Activated naive CD4-positive, alpha-beta T cell treated with anti-CD3 and anti-CD28 coated beads, Interleukin-2, amount 50 U/mL, for 72 hours (primary cell): ENCODE measurements at regions not wholly inside any gene's neighbourhood (a gene's known extent, or its start where the extent isn't known, plus 50 kb on each side); places are given as distances from the start of the nearest gene placed in this dataset.

Experiments used
- ATAC-seq, 2 donors: fragments of 150-1000 bp; cut with Tn5 transposase; 2 replicates each; pipeline ENCODE4 v1.10.0; 2021; ENCODE audit warnings: mild to moderate bottlenecking in 2 of 2, moderate library complexity in 2 of 2
- DNase-seq, 2 donors: peaks; one replicate each; pipeline ENCODE4 v3.0.0; 2021 to 2022; ENCODE audit warnings: low spot score in 2 of 2
- H3K27ac Mint-ChIP-seq, 2 donors: one replicate each; pipeline ENCODE4 v1.8.0; 2022; ENCODE audit warnings: mild to moderate bottlenecking in 2 of 2, mixed read lengths in 2 of 2
- H3K36me3 Mint-ChIP-seq, 2 donors: one replicate each; pipeline ENCODE4 v1.8.0; 2022; ENCODE audit warnings: mixed read lengths in 2 of 2
- H3K9me3 Mint-ChIP-seq, 2 donors: one replicate each; pipeline ENCODE4 v1.8.0; 2022; ENCODE audit warnings: mixed read lengths in 2 of 2

GRCh38 chr1:215475796-215476481 is 91.2 kb upstream of the KCTD3 start:
- no peak for DNase-seq
- no peak overlapping the region for H3K27ac Mint-ChIP-seq
- no peak for ATAC-seq
- H3K36me3 Mint-ChIP-seq, result peaks cover 0 to 7% of the 10 kb centered on the region in 2 donors
- H3K9me3 Mint-ChIP-seq, result peaks cover 10 to 15% of the 10 kb centered on the region in 2 donors

- Mint-ChIP-seq H3K27ac (peak overlapping the region in 1 of 2 donors; percentile 15), H3K9me3 (peaks cover 10 to 15% of the 10 kb centered on the region in 2 donors), H3K36me3 (peaks cover 0 to 7% of the 10 kb centered on the region in 2 donors)
- DNase-seq, result no peak
- no peak for ATAC-seq
Observed at GRCh38 chr1:215476541-215476940, 90.6 kb upstream of the KCTD3 start.

- H3K36me3 Mint-ChIP-seq, result peaks cover 0 to 7% of the 10 kb centered on the region in 2 donors
- DNase-seq (no peak), ATAC-seq (no peak)
- no peak overlapping the region for H3K27ac Mint-ChIP-seq
- peaks cover 10 to 15% of the 10 kb centered on the region in 2 donors for H3K9me3 Mint-ChIP-seq
Observed at GRCh38 chr1:215477632-215478031, 89.5 kb upstream of the KCTD3 start.

GRCh38 chr1:215479567-215479966 is 87.5 kb upstream of the KCTD3 start:
- ATAC-seq, result no peak
- Mint-ChIP-seq H3K36me3 (peaks cover 0 to 7% of the 10 kb centered on the region in 2 donors), H3K9me3 (peaks cover 10 to 15% of the 10 kb centered on the region in 2 donors), H3K27ac (no peak overlapping the region)
- DNase-seq, result no peak

GRCh38 chr1:215482079-215482478 is 85.0 kb upstream of the KCTD3 start:
- Mint-ChIP-seq H3K9me3 (peaks cover 7 to 9% of the 10 kb centered on the region in 2 donors), H3K27ac (no peak overlapping the region), H3K36me3 (peaks cover 0 to 7% of the 10 kb centered on the region in 2 donors)
- DNase-seq, result no peak
- no peak for ATAC-seq

DNA sequence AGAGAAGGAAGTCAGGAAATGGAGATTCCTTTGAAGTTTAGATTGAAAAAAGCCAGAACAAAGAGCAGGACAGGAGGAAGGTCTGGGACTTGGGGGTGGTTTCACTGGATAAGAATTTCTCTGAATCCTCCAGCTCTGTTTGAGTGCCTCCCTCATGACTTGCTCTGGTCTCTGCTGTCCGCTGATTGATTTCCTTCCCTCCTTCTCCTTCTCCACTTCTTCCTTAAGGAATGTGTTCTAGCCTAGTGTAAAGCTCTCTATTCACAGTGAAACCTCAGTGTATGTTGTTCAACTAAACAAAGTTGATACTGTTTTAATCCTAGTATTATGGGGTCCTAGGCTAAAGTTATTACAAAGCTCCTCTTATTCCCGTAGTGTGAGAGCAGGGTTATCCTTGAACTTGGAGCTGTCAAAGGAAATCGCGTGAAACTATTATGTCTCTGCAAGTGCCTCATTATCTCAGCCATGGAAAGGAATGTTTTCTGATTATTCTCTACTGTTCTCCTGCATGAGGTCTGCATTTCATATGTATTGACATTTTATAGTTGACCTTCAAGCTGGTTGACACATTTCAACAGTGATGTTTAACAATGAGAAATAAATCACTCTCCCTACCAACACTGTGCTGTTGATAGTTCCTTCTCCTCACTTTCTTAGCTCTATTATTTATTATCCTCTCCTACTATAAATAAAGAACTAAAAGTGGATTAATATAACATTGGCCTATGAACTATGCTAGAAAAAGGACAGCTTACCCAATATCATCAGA is 82.7 kb upstream of the KCTD3 start:
- H3K36me3 Mint-ChIP-seq, result no peaks in the 10 kb centered on the region
- ATAC-seq (no peak), DNase-seq (no peak)

DNA sequence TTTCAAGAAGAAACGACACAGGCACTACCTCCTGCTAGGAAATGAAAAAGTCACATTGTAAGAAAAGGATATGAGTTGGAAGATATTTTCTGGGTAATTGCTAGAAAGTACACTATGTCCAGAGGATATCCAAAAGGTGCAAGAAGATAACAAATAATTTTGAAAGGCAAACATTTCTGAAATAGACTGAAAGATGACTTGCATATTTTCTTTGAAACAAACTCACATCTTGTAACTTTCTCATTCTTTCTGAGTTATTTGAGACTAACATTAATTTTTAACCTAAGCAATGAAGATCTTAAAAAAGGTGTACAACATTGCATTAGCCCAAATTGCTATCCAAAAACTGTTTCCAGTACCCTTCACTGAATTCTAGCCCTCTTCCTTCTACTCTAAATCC is 79.6 kb upstream of the KCTD3 start:
- Mint-ChIP-seq H3K27ac (no peak overlapping the region), H3K36me3 (peaks cover 0 to 11% of the 10 kb centered on the region in 2 donors), H3K9me3 (peaks cover 0 to 11% of the 10 kb centered on the region in 2 donors)
- ATAC-seq (no peak), DNase-seq (no peak)

More for the DNA sequence above, 82.7 kb upstream of the KCTD3 start:
- Mint-ChIP-seq H3K9me3 (no peaks in the 10 kb centered on the region), H3K27ac (peak overlapping the region in 1 of 2 donors; percentile 86)

- no peak overlapping the region for H3K27ac Mint-ChIP-seq
- DNase-seq (no peak), ATAC-seq (no peak)
- peaks cover 6 to 17% of the 10 kb centered on the region in 2 donors for H3K9me3 Mint-ChIP-seq
- H3K36me3 Mint-ChIP-seq, result peaks cover 0 to 11% of the 10 kb centered on the region in 2 donors
Observed at GRCh38 chr1:215488850-215489249, 78.3 kb upstream of the KCTD3 start.

- Mint-ChIP-seq H3K27ac (no peak overlapping the region), H3K36me3 (peaks cover 0 to 11% of the 10 kb centered on the region in 2 donors), H3K9me3 (peaks cover 6 to 17% of the 10 kb centered on the region in 2 donors)
- ATAC-seq (no peak), DNase-seq (no peak)
Observed at GRCh38 chr1:215489771-215490565, 77.1 kb upstream of the KCTD3 start.

- ATAC-seq (no peak), DNase-seq (no peak)
- Mint-ChIP-seq H3K9me3 (peaks cover 6% of the 10 kb centered on the region in 2 donors), H3K36me3 (no peaks in the 10 kb centered on the region), H3K27ac (no peak overlapping the region)
Observed at GRCh38 chr1:215497528-215497927, 69.6 kb upstream of the KCTD3 start.

DNA sequence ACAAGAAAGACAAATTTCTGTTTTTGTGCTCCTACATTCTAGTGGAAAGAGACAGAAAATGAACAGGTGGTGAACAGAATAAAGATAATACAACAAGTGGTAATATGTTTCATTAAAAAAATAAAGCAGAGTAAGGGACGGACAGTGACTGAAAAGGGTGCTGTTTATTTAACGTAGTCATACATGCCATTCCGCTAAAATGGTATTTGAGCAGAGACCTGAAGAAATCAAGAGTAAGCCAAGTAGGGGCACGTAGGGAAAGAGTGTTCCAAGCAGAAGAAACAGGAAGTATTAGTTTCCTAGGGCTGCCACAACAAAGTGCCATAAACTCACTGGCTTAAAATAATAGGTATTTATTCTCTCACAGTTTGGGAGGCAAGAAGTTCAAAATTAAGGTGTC is 65.6 kb upstream of the KCTD3 start:
- ATAC-seq, result no peak
- no peak overlapping the region for H3K27ac Mint-ChIP-seq
- no peaks in the 10 kb centered on the region for H3K36me3 Mint-ChIP-seq
- no peak for DNase-seq
- H3K9me3 Mint-ChIP-seq, result no peaks in the 10 kb centered on the region

DNA sequence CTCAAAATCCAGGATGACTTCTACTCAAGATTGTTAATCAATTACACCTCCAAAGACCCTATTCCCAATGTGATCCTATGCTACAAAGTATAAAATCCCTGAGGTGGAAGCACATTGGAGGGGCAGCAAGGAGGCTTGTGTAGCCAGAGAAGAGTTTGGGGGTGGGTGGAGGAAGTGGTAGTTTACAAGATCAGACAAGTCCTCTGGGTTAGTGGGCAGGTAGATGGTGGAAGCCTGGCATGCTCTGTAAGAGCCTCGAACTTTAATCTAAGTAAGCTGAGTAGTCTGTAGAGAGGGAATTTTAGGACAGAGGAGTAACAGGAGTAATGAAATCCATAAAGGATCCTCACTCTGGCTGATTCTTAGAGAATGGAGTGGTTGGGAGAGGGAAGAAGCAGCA is 65.0 kb upstream of the KCTD3 start:
- peaks cover 0 to 3% of the 10 kb centered on the region in 2 donors for H3K9me3 Mint-ChIP-seq
- no peak overlapping the region for H3K27ac Mint-ChIP-seq
- DNase-seq (no peak), ATAC-seq (no peak)
- no peaks in the 10 kb centered on the region for H3K36me3 Mint-ChIP-seq

DNA sequence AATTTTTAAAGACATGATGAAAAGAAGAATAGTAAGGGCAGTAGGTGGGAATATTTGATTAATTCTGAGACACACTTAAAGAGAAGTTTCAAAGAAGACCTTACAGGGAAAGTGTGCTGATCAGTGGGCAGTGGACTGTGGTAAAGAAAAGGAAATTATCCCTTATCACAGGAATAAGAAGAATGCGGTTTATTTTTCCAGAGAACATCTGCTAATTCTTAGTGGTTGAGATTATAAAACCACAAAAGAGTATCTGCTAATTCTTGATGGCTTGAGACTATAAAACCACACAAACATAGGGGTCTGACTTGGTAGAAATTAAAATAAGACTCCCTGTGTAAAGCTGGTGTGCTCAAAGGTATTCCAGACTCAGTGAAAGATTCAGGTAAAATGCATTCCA is 60.0 kb upstream of the KCTD3 start:
- no peak for ATAC-seq
- H3K36me3 Mint-ChIP-seq, result peaks cover 6 to 21% of the 10 kb centered on the region in 2 donors
- H3K9me3 Mint-ChIP-seq, result peaks cover 12 to 25% of the 10 kb centered on the region in 2 donors
- H3K27ac Mint-ChIP-seq, result no peak overlapping the region
- no peak for DNase-seq

DNA sequence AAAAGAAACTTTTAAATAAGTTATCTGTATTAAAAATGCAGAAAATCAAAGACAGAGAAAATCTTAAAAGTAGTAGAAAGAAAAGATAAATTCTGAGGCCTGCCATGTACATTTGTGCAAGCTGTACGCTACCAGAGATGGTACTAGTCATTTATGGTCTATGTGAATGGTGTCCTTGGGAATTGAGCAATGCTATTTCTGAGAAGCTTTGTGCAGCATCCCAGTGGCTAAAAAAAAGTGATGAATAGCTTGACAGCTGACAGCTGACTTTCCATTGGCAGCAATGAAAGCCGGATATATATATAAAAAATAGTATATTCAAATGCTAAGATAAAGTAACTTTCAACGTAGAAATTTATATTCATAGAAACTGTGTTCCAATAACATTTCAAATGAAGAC is 58.8 kb upstream of the KCTD3 start:
- Mint-ChIP-seq H3K27ac (no peak overlapping the region), H3K36me3 (peaks cover 6 to 21% of the 10 kb centered on the region in 2 donors), H3K9me3 (peaks cover 12 to 25% of the 10 kb centered on the region in 2 donors)
- no peak for DNase-seq
- no peak for ATAC-seq
